OCI-LY1 (cell line): ENCODE measurements at regions not wholly inside any gene's neighbourhood (a gene's known extent, or its start where the extent isn't known, plus 50 kb on each side); places are given as distances from the start of the nearest gene placed in this dataset.

ENCODE experiments used
- EZH2 ChIP-seq: fragments of 200-600 bp; sonication (generic), shearing (Covaris generic); IDR thresholded peaks from 2 replicates; pipeline ENCODE4 v1.8.0; 2017; ENCODE audit warnings: borderline replicate concordance, mixed run types, mild to moderate bottlenecking, antibody characterized with exemption, low read length, moderate library complexity, mixed read lengths
- TF ChIP-seq, protein P1 (sequence below): fragments of 200-600 bp; sonication (generic), shearing (Covaris generic); IDR thresholded peaks from 2 replicates; pipeline ENCODE4 v1.5.1; 2017; ENCODE audit warnings: mild to moderate bottlenecking, antibody characterized with exemption, low read length, moderate library complexity, mixed read lengths

DNA sequence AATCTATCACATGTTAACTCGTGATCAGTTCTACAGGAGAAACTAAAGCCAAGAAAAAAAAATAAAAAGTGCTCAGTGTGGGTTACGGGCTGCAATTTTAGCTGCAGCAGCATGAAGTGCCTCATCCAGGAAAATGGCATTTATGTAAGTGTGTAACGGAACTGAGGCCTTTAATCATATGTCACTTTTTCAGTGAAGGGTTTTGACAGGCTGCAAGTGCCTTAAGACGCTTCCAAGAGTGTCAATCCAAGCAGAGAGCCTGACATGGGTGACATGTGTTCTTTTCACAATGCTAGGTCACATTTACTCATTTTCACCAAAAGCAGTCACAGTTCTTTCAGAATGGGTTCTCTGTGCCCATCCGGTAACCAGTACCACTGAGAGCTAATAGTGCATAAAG is 604.6 kb downstream of the RAB28 start:
- TF ChIP-seq EZH2, result no peak
- TF ChIP-seq, protein P1, sequence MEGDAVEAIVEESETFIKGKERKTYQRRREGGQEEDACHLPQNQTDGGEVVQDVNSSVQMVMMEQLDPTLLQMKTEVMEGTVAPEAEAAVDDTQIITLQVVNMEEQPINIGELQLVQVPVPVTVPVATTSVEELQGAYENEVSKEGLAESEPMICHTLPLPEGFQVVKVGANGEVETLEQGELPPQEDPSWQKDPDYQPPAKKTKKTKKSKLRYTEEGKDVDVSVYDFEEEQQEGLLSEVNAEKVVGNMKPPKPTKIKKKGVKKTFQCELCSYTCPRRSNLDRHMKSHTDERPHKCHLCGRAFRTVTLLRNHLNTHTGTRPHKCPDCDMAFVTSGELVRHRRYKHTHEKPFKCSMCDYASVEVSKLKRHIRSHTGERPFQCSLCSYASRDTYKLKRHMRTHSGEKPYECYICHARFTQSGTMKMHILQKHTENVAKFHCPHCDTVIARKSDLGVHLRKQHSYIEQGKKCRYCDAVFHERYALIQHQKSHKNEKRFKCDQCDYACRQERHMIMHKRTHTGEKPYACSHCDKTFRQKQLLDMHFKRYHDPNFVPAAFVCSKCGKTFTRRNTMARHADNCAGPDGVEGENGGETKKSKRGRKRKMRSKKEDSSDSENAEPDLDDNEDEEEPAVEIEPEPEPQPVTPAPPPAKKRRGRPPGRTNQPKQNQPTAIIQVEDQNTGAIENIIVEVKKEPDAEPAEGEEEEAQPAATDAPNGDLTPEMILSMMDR, result no peak
